NCI-H774 (cell line): ENCODE measurements at regions not wholly inside any gene's neighbourhood (a gene's known extent, or its start where the extent isn't known, plus 50 kb on each side); places are given as distances from the start of the nearest gene placed in this dataset.
"Not testable (repeated sequence)": the region's sequence is repeated elsewhere in the genome, so short reads cannot be mapped to it uniquely, and the experiment has no call there.

Experiments used
- DNase-seq: peaks from one replicate; lab custom pipeline; 2025; lab: John Stamatoyannopoulos, UW

GRCh38 chr18:66872277-66872676 lies 268.4 kb upstream of the CDH19 start:
- no peak for DNase-seq

- no peak for DNase-seq
Measured at GRCh38 chr18:66867653-66868052, 263.8 kb upstream of the CDH19 start.

GRCh38 chr18:66866427-66866940 lies 262.6 kb upstream of the CDH19 start:
- not testable (repeated sequence) for DNase-seq

GRCh38 chr18:66838340-66838987 lies 234.6 kb upstream of the CDH19 start:
- DNase-seq: no peak

- no peak for DNase-seq
Measured at GRCh38 chr18:66833646-66834045, 229.8 kb upstream of the CDH19 start.

- DNase-seq: no peak
Measured at GRCh38 chr18:66826211-66826610, 222.3 kb upstream of the CDH19 start.

GRCh38 chr18:66825347-66825746 lies 221.5 kb upstream of the CDH19 start:
- DNase-seq: no peak

GRCh38 chr18:66819235-66819634 lies 215.3 kb upstream of the CDH19 start:
- no peak for DNase-seq

GRCh38 chr18:66813138-66813537 lies 209.2 kb upstream of the CDH19 start:
- DNase-seq: no peak

- DNase-seq: no peak
Measured at GRCh38 chr18:66795051-66795450, 191.2 kb upstream of the CDH19 start.

GRCh38 chr18:66792466-66792865 lies 188.6 kb upstream of the CDH19 start:
- DNase-seq: no peak

GRCh38 chr18:66780609-66781008 lies 176.7 kb upstream of the CDH19 start:
- no peak for DNase-seq

GRCh38 chr18:66778048-66778447 lies 174.2 kb upstream of the CDH19 start:
- DNase-seq: no peak

GRCh38 chr18:66769375-66769774 lies 165.5 kb upstream of the CDH19 start:
- no peak for DNase-seq

GRCh38 chr18:66764230-66764629 lies 160.3 kb upstream of the CDH19 start:
- DNase-seq: no peak

GRCh38 chr18:66761166-66761565 lies 157.3 kb upstream of the CDH19 start:
- DNase-seq: no peak

- no peak for DNase-seq
Measured at GRCh38 chr18:66760559-66760958, 156.7 kb upstream of the CDH19 start.

- no peak for DNase-seq
Measured at GRCh38 chr18:66759050-66759828, 155.3 kb upstream of the CDH19 start.

- DNase-seq: no peak
Measured at GRCh38 chr18:66757946-66758345, 154.1 kb upstream of the CDH19 start.

- DNase-seq: no peak
Measured at GRCh38 chr18:66754335-66754734, 150.4 kb upstream of the CDH19 start.

- DNase-seq: no peak
Measured at GRCh38 chr18:66752733-66753132, 148.8 kb upstream of the CDH19 start.

- DNase-seq: no peak
Measured at GRCh38 chr18:66749481-66750035, 145.7 kb upstream of the CDH19 start.

GRCh38 chr18:66749030-66749429 lies 145.1 kb upstream of the CDH19 start:
- no peak for DNase-seq
